H9 (cell line): ENCODE measurements at regions not wholly inside any gene's neighbourhood (a gene's known extent, or its start where the extent isn't known, plus 50 kb on each side); places are given as distances from the start of the nearest gene placed in this dataset.

Experiments used
- DNase-seq: peaks from one replicate; pipeline ENCODE4 v3.0.0-alpha.2; 2017
- H2AFZ ChIP-seq: one replicate; pipeline ENCODE4 v1.6.1; 2013; ENCODE audit warnings: mild to moderate bottlenecking, low read length, control low read depth, moderate library complexity
- H2AK5ac ChIP-seq: 2 replicates; pipeline ENCODE4 v1.6.1; 2013; ENCODE audit warnings: low read length, control low read depth, mixed read lengths; ENCODE audit not compliant: insufficient read length
- H2BK120ac ChIP-seq: one replicate; pipeline ENCODE4 v1.6.1; 2013; ENCODE audit warnings: low read depth, mild to moderate bottlenecking, low read length, control low read depth, inconsistent platforms; ENCODE audit not compliant: poor library complexity, severe bottlenecking
- H2BK12ac ChIP-seq: 2 replicates; pipeline ENCODE4 v1.6.1; 2013; ENCODE audit warnings: low read length, control low read depth, mixed read lengths, low read depth; ENCODE audit not compliant: insufficient read length
- H2BK15ac ChIP-seq: 2 replicates; pipeline ENCODE4 v1.6.1; 2013; ENCODE audit warnings: low read depth, low read length, control low read depth
- H2BK20ac ChIP-seq: one replicate; pipeline ENCODE4 v1.6.1; 2013; ENCODE audit warnings: low read depth, mild to moderate bottlenecking, low read length, control low read depth, inconsistent platforms; ENCODE audit not compliant: poor library complexity, severe bottlenecking
- H2BK5ac ChIP-seq: 2 replicates; pipeline ENCODE4 v1.6.1; 2013; ENCODE audit warnings: low read length, control low read depth, mixed read lengths; ENCODE audit not compliant: insufficient read length
- H3K14ac ChIP-seq: 2 replicates; pipeline ENCODE4 v1.6.1; 2013; ENCODE audit warnings: low read length, control low read depth; ENCODE audit not compliant: insufficient read depth
- H3K18ac ChIP-seq: 2 replicates; pipeline ENCODE4 v1.6.1; 2013; ENCODE audit warnings: low read depth, mild to moderate bottlenecking, mixed read lengths, low read length, control low read depth; ENCODE audit not compliant: insufficient read length
- H3K23ac ChIP-seq: 2 replicates; pipeline ENCODE4 v1.6.1; 2013; ENCODE audit warnings: low read length, control low read depth, mixed read lengths, low read depth; ENCODE audit not compliant: insufficient read length
- H3K23me2 ChIP-seq: 2 replicates; pipeline ENCODE4 v1.6.1; 2013; ENCODE audit warnings: low read depth, mild to moderate bottlenecking, mixed read lengths, low read length, control low read depth; ENCODE audit not compliant: insufficient read length, poor library complexity, severe bottlenecking
- H3K27ac ChIP-seq: 2 replicates; pipeline ENCODE4 v1.5.1; 2013; ENCODE audit warnings: low read length, control low read depth, mixed read lengths, low read depth; ENCODE audit not compliant: insufficient read length
- H3K27me3 ChIP-seq: 2 replicates; pipeline ENCODE4 v1.6.1; 2013; ENCODE audit warnings: low read length, control low read depth, inconsistent platforms; ENCODE audit not compliant: insufficient read depth
- H3K4ac ChIP-seq: 2 replicates; pipeline ENCODE4 v1.6.1; 2013; ENCODE audit warnings: low read depth, mild to moderate bottlenecking, control low read depth, inconsistent platforms, low read length, moderate library complexity
- H3K4me1 ChIP-seq: 2 replicates; pipeline ENCODE4 v1.6.1; 2013; ENCODE audit warnings: low read length, control low read depth, inconsistent platforms; ENCODE audit not compliant: insufficient read depth
- H3K4me2 ChIP-seq: 2 replicates; pipeline ENCODE4 v1.6.1; 2013; ENCODE audit warnings: low read length, control low read depth, mixed read lengths; ENCODE audit not compliant: insufficient read length, insufficient read depth
- H3K56ac ChIP-seq: 2 replicates; pipeline ENCODE4 v1.6.1; 2013; ENCODE audit warnings: low read depth, mild to moderate bottlenecking, mixed read lengths, low read length, control low read depth; ENCODE audit not compliant: insufficient read length
- H3K79me1 ChIP-seq: 2 replicates; pipeline ENCODE4 v1.6.1; 2013; ENCODE audit warnings: low read depth, mild to moderate bottlenecking, moderate library complexity, low read length, control low read depth, inconsistent platforms; ENCODE audit not compliant: insufficient read depth, poor library complexity, severe bottlenecking
- H3K79me2 ChIP-seq: 2 replicates; pipeline ENCODE4 v1.6.1; 2013; ENCODE audit warnings: low read length, control low read depth, inconsistent platforms; ENCODE audit not compliant: insufficient read depth
- H3K9ac ChIP-seq: 2 replicates; pipeline ENCODE4 v1.6.1; 2013; ENCODE audit warnings: low read length, control low read depth, mixed read lengths; ENCODE audit not compliant: insufficient read length; ENCODE audit errors: extremely low read depth
- H3K9me3 ChIP-seq: one replicate; pipeline ENCODE4 v1.6.1; 2013; ENCODE audit warnings: low read depth, low read length, inconsistent platforms; ENCODE audit not compliant: control insufficient read depth
- H3T11ph ChIP-seq: one replicate; pipeline ENCODE4 v1.6.1; 2013; ENCODE audit warnings: mild to moderate bottlenecking, low read length, control low read depth, inconsistent platforms
- H4K20me1 ChIP-seq: one replicate; pipeline ENCODE4 v1.6.1; 2013; ENCODE audit not compliant: control insufficient read depth, insufficient read length, insufficient read depth
- H4K5ac ChIP-seq: 2 replicates; pipeline ENCODE4 v1.6.1; 2013; ENCODE audit warnings: low read depth, mild to moderate bottlenecking, mixed read lengths, low read length, control low read depth; ENCODE audit not compliant: insufficient read length
- H4K8ac ChIP-seq: replicated peaks from 2 replicates; pipeline ENCODE4 v1.6.1; 2013; ENCODE audit warnings: low read length, control low read depth, mixed read lengths, low read depth; ENCODE audit not compliant: insufficient read length
- H4K91ac ChIP-seq: 2 replicates; pipeline ENCODE4 v1.6.1; 2013; ENCODE audit warnings: low read depth, mild to moderate bottlenecking, moderate library complexity, mixed read lengths, low read length, control low read depth; ENCODE audit not compliant: insufficient read length
- H3K27ac Mint-ChIP-seq, 3 experiments: 2 replicates in 2 of 3; 3 replicates in 1 of 3; pipeline ENCODE4 v1.8.0; 2020 to 2021; ENCODE audit warnings: mixed read lengths in 3 of 3, mild to moderate bottlenecking in 1 of 3, moderate library complexity in 1 of 3
- H3K27me3 Mint-ChIP-seq: 2 replicates; pipeline ENCODE4 v1.8.0; 2021; ENCODE audit warnings: low read depth, mild to moderate bottlenecking, moderate library complexity, mixed read lengths
- H3K36me3 Mint-ChIP-seq, 3 experiments: 2 replicates in 2 of 3; 3 replicates in 1 of 3; pipeline ENCODE4 v1.8.0; 2020 to 2021; ENCODE audit warnings: low read depth in 3 of 3, mixed read lengths in 3 of 3; ENCODE audit not compliant: insufficient read depth in 1 of 3
- H3K4me1 Mint-ChIP-seq, 2 experiments: 2 replicates each; pipeline ENCODE4 v1.8.0; 2020; ENCODE audit warnings: mixed read lengths in 2 of 2
- H3K4me3 Mint-ChIP-seq, 2 experiments: 2 replicates in 1 of 2; 3 replicates in 1 of 2; pipeline ENCODE4 v1.8.0; 2020 to 2021; ENCODE audit warnings: mild to moderate bottlenecking in 2 of 2, mixed read lengths in 2 of 2, moderate library complexity in 1 of 2
- H3K9me3 Mint-ChIP-seq, 2 experiments: 2 replicates in 1 of 2; 3 replicates in 1 of 2; pipeline ENCODE4 v1.8.0; 2020; ENCODE audit warnings: mild to moderate bottlenecking in 2 of 2, mixed read lengths in 2 of 2, moderate library complexity in 1 of 2
- CTCF ChIP-seq: fragments of 200-600 bp; sonication (generic); conservative IDR thresholded peaks from 3 replicates; pipeline ENCODE4 v1.8.0; 2021; ENCODE audit warnings: antibody characterized with exemption, mild to moderate bottlenecking
- WGBS: extraction: QIAGEN DNeasy Blood & Tissue Kit; methylation state at CpG from one replicate; pipeline ENCODE4 v1.1.7; 2013; ENCODE audit warnings: missing lambda C conversion rate, low lambda C conversion rate, mixed read lengths; ENCODE audit not compliant: insufficient read length; ENCODE audit errors: extremely low coverage; 5-methylcytosine and 5-hydroxymethylcytosine counted together

GRCh38 chr10:118809357-118810220 lies 54.8 kb upstream of the CACUL1 start:
- Histone ChIP-seq H3K14ac (no peak overlapping the region), H3K27me3 (no peaks in the 10 kb centered on the region), H4K8ac (no peak overlapping the region), H2AK5ac (no peak overlapping the region), H3K18ac (no peak overlapping the region), H3K79me1 (no peaks in the 10 kb centered on the region), H4K91ac (no peak overlapping the region), H3K4me2 (no peak overlapping the region), H3T11ph (no peak overlapping the region), H3K9ac (no peak overlapping the region), H3K79me2 (no peaks in the 10 kb centered on the region), H3K56ac (no peak overlapping the region), H3K4ac (no peak overlapping the region), H2BK15ac (no peak overlapping the region), H2BK20ac (no peak overlapping the region), H2AFZ (no peak overlapping the region), H3K23me2 (no peaks in the 10 kb centered on the region), H3K9me3 (no peaks in the 10 kb centered on the region), H2BK120ac (no peak overlapping the region), H3K4me1 (no peaks in the 10 kb centered on the region), H4K5ac (no peak overlapping the region), H2BK12ac (no peak overlapping the region), H3K27ac (no peak overlapping the region), H2BK5ac (no peak overlapping the region), H4K20me1 (no peaks in the 10 kb centered on the region), H3K23ac (no peak overlapping the region)
- no peak for DNase-seq
- H3K4me3 Mint-ChIP-seq: no peak overlapping the region
- H3K4me1 Mint-ChIP-seq: peaks cover 7 to 12% of the 10 kb centered on the region in 2 experiments
- H3K36me3 Mint-ChIP-seq: no peaks in the 10 kb centered on the region
- TF ChIP-seq CTCF: no peak
- no CpG with 5 or more reads among the region's 20 CpGs for WGBS
- peaks cover 3% of the 10 kb centered on the region for H3K27me3 Mint-ChIP-seq
- H3K9me3 Mint-ChIP-seq: no peaks in the 10 kb centered on the region
- H3K27ac Mint-ChIP-seq: no peak overlapping the region; a peak in 2 of 7 replicates
